Smooth muscle cell (in vitro differentiated cells): ENCODE measurements at regions not wholly inside any gene's neighbourhood (a gene's known extent, or its start where the extent isn't known, plus 50 kb on each side); places are given as distances from the start of the nearest gene placed in this dataset.

Experiments used
- DNase-seq: peaks from one replicate; lab custom pipeline; 2025; ENCODE audit not compliant: unreplicated experiment; lab: John Stamatoyannopoulos, UW
- H2AFZ ChIP-seq: fragments of 200-600 bp; sonication (generic); 2 replicates; pipeline ENCODE4 v1.6.0; 2016; ENCODE audit warnings: antibody characterized with exemption, low read depth, mild to moderate bottlenecking
- H3F3A ChIP-seq: fragments of 200-600 bp; sonication (generic); 2 replicates; pipeline ENCODE4 v1.6.0; 2017; ENCODE audit warnings: antibody characterized with exemption, low read depth
- H3K27ac ChIP-seq: fragments of 200-600 bp; sonication (generic); 2 replicates; pipeline ENCODE4 v1.5.1; 2016; ENCODE audit warnings: low read depth, mild to moderate bottlenecking
- H3K27me3 ChIP-seq: fragments of 200-600 bp; sonication (generic); 2 replicates; pipeline ENCODE4 v1.6.1; 2016; ENCODE audit warnings: low read depth, mild to moderate bottlenecking
- H3K36me3 ChIP-seq: fragments of 200-600 bp; sonication (generic); 2 replicates; pipeline ENCODE4 v1.5.1; 2016; ENCODE audit warnings: low read depth
- H3K4me1 ChIP-seq: fragments of 200-600 bp; sonication (generic); 2 replicates; pipeline ENCODE4 v1.5.1; 2016; ENCODE audit warnings: low read depth
- H3K4me2 ChIP-seq: fragments of 200-600 bp; sonication (generic); 2 replicates; pipeline ENCODE4 v1.6.0; 2016; ENCODE audit warnings: mild to moderate bottlenecking
- H3K4me3 ChIP-seq: fragments of 200-600 bp; sonication (generic); 2 replicates; pipeline ENCODE4 v1.5.1; 2016; ENCODE audit warnings: mild to moderate bottlenecking
- H3K79me2 ChIP-seq: fragments of 200-600 bp; sonication (generic); 2 replicates; pipeline ENCODE4 v1.6.0; 2016; ENCODE audit warnings: low read depth, mild to moderate bottlenecking
- H3K9ac ChIP-seq: fragments of 200-600 bp; sonication (generic); 2 replicates; pipeline ENCODE4 v1.6.0; 2016; ENCODE audit warnings: low read depth
- H3K9me3 ChIP-seq: fragments of 200-600 bp; sonication (generic); replicated peaks from 2 replicates; pipeline ENCODE4 v1.5.1; 2016; ENCODE audit warnings: low read depth
- H4K20me1 ChIP-seq: fragments of 200-600 bp; sonication (generic); 2 replicates; pipeline ENCODE4 v1.6.0; 2016; ENCODE audit warnings: low read depth
- WGBS: methylation state at CpG from one replicate; pipeline ENCODE4 v1.1.7; 2016; ENCODE audit warnings: low lambda C conversion rate; 5-methylcytosine and 5-hydroxymethylcytosine counted together
- TF ChIP-seq, protein P1 (sequence below): fragments of 200-600 bp; sonication (generic); IDR thresholded peaks from 2 replicates; pipeline ENCODE4 v1.5.1; 2017; ENCODE audit warnings: borderline replicate concordance, mild to moderate bottlenecking, antibody characterized with exemption; ENCODE audit not compliant: insufficient read depth, poor library complexity, severe bottlenecking

GRCh38 chr5:171632616-171633015, 153.0 kb upstream of the SMIM23 start:
- H3K27me3 ChIP-seq, result peaks cover 31% of the 10 kb centered on the region
- no peaks in the 10 kb centered on the region for H3F3A ChIP-seq
- peaks cover 3% of the 10 kb centered on the region for H3K4me1 ChIP-seq
- no peaks in the 10 kb centered on the region for H3K9me3 ChIP-seq
- H2AFZ ChIP-seq, result no peak overlapping the region
- H4K20me1 ChIP-seq, result no peaks in the 10 kb centered on the region
- H3K9ac ChIP-seq, result no peak overlapping the region
- no peak for DNase-seq
- H3K4me3 ChIP-seq, result no peak overlapping the region
- H3K27ac ChIP-seq, result no peak overlapping the region
- no peaks in the 10 kb centered on the region for H3K36me3 ChIP-seq
- TF ChIP-seq, protein P1, sequence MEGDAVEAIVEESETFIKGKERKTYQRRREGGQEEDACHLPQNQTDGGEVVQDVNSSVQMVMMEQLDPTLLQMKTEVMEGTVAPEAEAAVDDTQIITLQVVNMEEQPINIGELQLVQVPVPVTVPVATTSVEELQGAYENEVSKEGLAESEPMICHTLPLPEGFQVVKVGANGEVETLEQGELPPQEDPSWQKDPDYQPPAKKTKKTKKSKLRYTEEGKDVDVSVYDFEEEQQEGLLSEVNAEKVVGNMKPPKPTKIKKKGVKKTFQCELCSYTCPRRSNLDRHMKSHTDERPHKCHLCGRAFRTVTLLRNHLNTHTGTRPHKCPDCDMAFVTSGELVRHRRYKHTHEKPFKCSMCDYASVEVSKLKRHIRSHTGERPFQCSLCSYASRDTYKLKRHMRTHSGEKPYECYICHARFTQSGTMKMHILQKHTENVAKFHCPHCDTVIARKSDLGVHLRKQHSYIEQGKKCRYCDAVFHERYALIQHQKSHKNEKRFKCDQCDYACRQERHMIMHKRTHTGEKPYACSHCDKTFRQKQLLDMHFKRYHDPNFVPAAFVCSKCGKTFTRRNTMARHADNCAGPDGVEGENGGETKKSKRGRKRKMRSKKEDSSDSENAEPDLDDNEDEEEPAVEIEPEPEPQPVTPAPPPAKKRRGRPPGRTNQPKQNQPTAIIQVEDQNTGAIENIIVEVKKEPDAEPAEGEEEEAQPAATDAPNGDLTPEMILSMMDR, result no peak
- H3K4me2 ChIP-seq, result no peak overlapping the region
- no peaks in the 10 kb centered on the region for H3K79me2 ChIP-seq
- WGBS, result 87% methylated on average over 3 of the region's 3 CpGs

GRCh38 chr5:171633776-171634470, 151.7 kb upstream of the SMIM23 start:
- H3K27me3 ChIP-seq, result peaks cover 19% of the 10 kb centered on the region

GRCh38 chr5:171634511-171634910, 151.1 kb upstream of the SMIM23 start:
- no peak overlapping the region for H3K27ac ChIP-seq
- no peaks in the 10 kb centered on the region for H4K20me1 ChIP-seq
- no peaks in the 10 kb centered on the region for H3K79me2 ChIP-seq
- H3K36me3 ChIP-seq, result no peaks in the 10 kb centered on the region
- H3K4me3 ChIP-seq, result no peak overlapping the region
- H3K9ac ChIP-seq, result no peak overlapping the region
- TF ChIP-seq, protein P1, result no peak
- H3F3A ChIP-seq, result no peaks in the 10 kb centered on the region
- peaks cover 14% of the 10 kb centered on the region for H3K27me3 ChIP-seq
- peaks cover 3% of the 10 kb centered on the region for H3K4me1 ChIP-seq
- H3K4me2 ChIP-seq, result no peak overlapping the region
- no peaks in the 10 kb centered on the region for H3K9me3 ChIP-seq
- DNase-seq, result no peak
- no peak overlapping the region for H2AFZ ChIP-seq

More at GRCh38 chr5:171633776-171634470, 151.7 kb upstream of the SMIM23 start:
- Histone ChIP-seq H3K79me2 (no peaks in the 10 kb centered on the region), H3K4me3 (no peak overlapping the region), H3K4me1 (peaks cover 3% of the 10 kb centered on the region), H3K4me2 (no peak overlapping the region), H3F3A (no peaks in the 10 kb centered on the region), H4K20me1 (no peaks in the 10 kb centered on the region), H3K36me3 (no peaks in the 10 kb centered on the region), H3K27ac (no peak overlapping the region), H3K9ac (no peak overlapping the region), H3K9me3 (no peaks in the 10 kb centered on the region), H2AFZ (no peak overlapping the region)
- DNase-seq, result no peak
- 94% methylated on average over 7 of the region's 7 CpGs for WGBS
- TF ChIP-seq, protein P1, result no peak

DNA sequence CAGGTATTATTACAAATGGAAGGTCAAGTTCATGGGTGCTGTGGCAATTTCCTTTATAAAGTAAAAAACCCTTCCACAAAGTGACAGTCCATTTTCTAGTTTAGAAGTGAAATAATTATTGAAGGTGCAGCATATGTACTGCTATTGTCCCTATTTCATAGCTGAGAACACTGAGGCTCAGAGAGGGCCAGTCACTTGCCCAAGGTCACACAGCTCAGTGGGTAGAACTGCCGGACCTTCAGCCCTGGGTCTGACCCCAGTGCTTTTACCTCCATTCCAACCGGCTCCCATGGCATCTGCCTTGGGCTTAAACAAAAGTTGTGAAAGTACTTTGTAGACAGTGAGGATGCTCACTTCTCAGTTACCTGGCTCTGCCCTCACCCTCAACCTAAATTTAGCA, 150.6 kb upstream of the SMIM23 start:
- Histone ChIP-seq H3K27ac (no peak overlapping the region), H3K79me2 (no peaks in the 10 kb centered on the region), H2AFZ (no peak overlapping the region), H3K9me3 (no peaks in the 10 kb centered on the region), H3K4me1 (peaks cover 3% of the 10 kb centered on the region), H3F3A (peaks cover 4% of the 10 kb centered on the region), H3K4me3 (no peak overlapping the region), H3K4me2 (no peak overlapping the region), H3K27me3 (peaks cover 14% of the 10 kb centered on the region), H3K36me3 (no peaks in the 10 kb centered on the region), H3K9ac (no peak overlapping the region), H4K20me1 (no peaks in the 10 kb centered on the region)
- WGBS, result 94% methylated on average over 2 of the region's 2 CpGs
- TF ChIP-seq, protein P1, result no peak
- DNase-seq, result no peak
